ENCODE measurements at regions not wholly inside any gene's neighbourhood (a gene's known extent, or its start where the extent isn't known, plus 50 kb on each side); places are given as distances from the start of the nearest gene placed in this dataset.

GRCh38 chr20:22836877-22837276 is 198.2 kb upstream of the SSTR4 start:
- H3K4me1 ChIP-seq (ENCODE audit: insufficient read depth, low read length): no peaks in the 10 kb centered on the region
- H2AFZ ChIP-seq (ENCODE audit: low read length): no peak overlapping the region
- H3K4me3 ChIP-seq (replicated peaks in 1 of 3; ENCODE audit: insufficient read depth in 1 of 3, low read depth in 2 of 3, low read length in 3 of 3): no peak overlapping the region
- POLR2A ChIA-PET: no interaction called here
- FAIRE-seq (no peak), DNase-seq (ENCODE audit: low spot score) (no peak), ATAC-seq (no peak; the same call in 2 of the 3 replicates)
- no TSS peak for BruUV-seq (replicated peaks)
- H3K9ac ChIP-seq (ENCODE audit: insufficient read depth, low read depth, low read length): no peak overlapping the region
- no peak overlapping the region for H3K27ac ChIP-seq (ENCODE audit: extremely low read length, insufficient read depth, low read length)
- in situ Hi-C loops (cut with HindIII; ENCODE audit: extremely low pct_ligation_motif_present, low pct_unique_long_range_greater_than_20kb) (no loop called here), intact Hi-C loops (cut with micrococcal nuclease; ENCODE audit: unreplicated experiment) (no loop called here)
- H3K27me3 ChIP-seq (ENCODE audit: control insufficient read depth in 1 of 2, insufficient read depth in 2 of 2, low read length in 2 of 2): no peaks in the 10 kb centered on the region; a peak in 1 of 5 replicates
- no peak overlapping the region for H3K4me2 ChIP-seq (ENCODE audit: low read depth, low read length)
- CTCF ChIA-PET (ENCODE audit: low intra/inter-chr PET ratio, low total read pairs): no interaction called here
- no peaks in the 10 kb centered on the region for H3K36me3 ChIP-seq (replicated peaks in 1 of 2; ENCODE audit: control insufficient read depth in 1 of 2, insufficient read depth in 2 of 2, low read length in 2 of 2)
- no peaks in the 10 kb centered on the region for H3K79me2 ChIP-seq (ENCODE audit: insufficient read depth, low read length)
- WGBS (ENCODE audit: low lambda C conversion rate): 8% methylated on average over 1 of the region's 1 CpG
- H4K20me1 ChIP-seq (ENCODE audit: insufficient read depth, low read length): no peaks in the 10 kb centered on the region
- no peaks in the 10 kb centered on the region for H3K9me3 ChIP-seq (ENCODE audit: low read length)
- peak; percentile 51 to 74 for TF ChIP-seq MAFK (conservative IDR thresholded peaks at IDR 0.05 in 1 of 2, IDR thresholded peaks at IDR 0.05 in 1 of 2; ENCODE audit: low read length in 2 of 2)
- no peak for TF ChIP-seq PRMT3 (CRISPR knock-in tag; IDR thresholded peaks at IDR 0.05; ENCODE audit: borderline replicate concordance, low read depth)
- peak; percentile 53; the same call in 1 of the 2 replicates for TF ChIP-seq NFE2 (CRISPR knock-in tag; IDR thresholded peaks at IDR 0.05)
- TF ChIP-seq NFRKB (IDR thresholded peaks at IDR 0.05): no peak
- TF ChIP-seq HOXA7 (CRISPR knock-in tag; IDR thresholded peaks at IDR 0.05): no peak
- no peak for TF ChIP-seq ZNF3 (CRISPR knock-in tag; IDR thresholded peaks at IDR 0.05)
- no peak for TF ChIP-seq ZNF33B (CRISPR knock-in tag; IDR thresholded peaks at IDR 0.05)
- TF ChIP-seq CERS6 (CRISPR knock-in tag; IDR thresholded peaks at IDR 0.05): no peak
- TF ChIP-seq USF2 (IDR thresholded peaks at IDR 0.05; ENCODE audit: low read depth, low read length): no peak
- no peak for TF ChIP-seq USF2 (CRISPR knock-in tag; IDR thresholded peaks at IDR 0.05; ENCODE audit: borderline replicate concordance)
- no peak for TF ChIP-seq FOXO4 (CRISPR knock-in tag; conservative IDR thresholded peaks at IDR 0.05)
- TF ChIP-seq ZNF546 (CRISPR knock-in tag; conservative IDR thresholded peaks at IDR 0.05): no peak
- no peak for TF ChIP-seq RBM39 (IDR thresholded peaks at IDR 0.05; ENCODE audit: low read depth, low read length, poor library complexity, severe bottlenecking)
- no peak for TF ChIP-seq MBNL3 (CRISPR knock-in tag; conservative IDR thresholded peaks at IDR 0.05)
- no peak for TF ChIP-seq ZFP90 (CRISPR knock-in tag; IDR thresholded peaks at IDR 0.05; ENCODE audit: borderline replicate concordance)
- no peak for TF ChIP-seq CAMTA2 (CRISPR knock-in tag; IDR thresholded peaks at IDR 0.05; ENCODE audit: borderline replicate concordance)
- no peak for TF ChIP-seq YY1 (IDR thresholded peaks at IDR 0.05; ENCODE audit: insufficient read depth, insufficient replicate concordance, low read depth, low read length)
- no peak for TF ChIP-seq ZNF691 (CRISPR knock-in tag; IDR thresholded peaks at IDR 0.05; ENCODE audit: borderline replicate concordance, low read depth)
- TF ChIP-seq ZNF737 (CRISPR knock-in tag; IDR thresholded peaks at IDR 0.05; ENCODE audit: borderline replicate concordance): no peak
- no peak for TF ChIP-seq SIN3B (IDR thresholded peaks at IDR 0.05; ENCODE audit: low read length)
- peak; percentile 92 for TF ChIP-seq NFE2L2 (IDR thresholded peaks at IDR 0.05; ENCODE audit: low read length)
- no peak for TF ChIP-seq ZBTB42 (CRISPR knock-in tag; IDR thresholded peaks at IDR 0.05)
- peak; percentile 36; the same call in 1 of the 2 replicates for TF ChIP-seq MAFF (IDR thresholded peaks at IDR 0.05; ENCODE audit: low read depth, low read length)

Data from HepG2 (cell line).